H9 (cell line): ENCODE measurements at regions not wholly inside any gene's neighbourhood (a gene's known extent, or its start where the extent isn't known, plus 50 kb on each side); places are given as distances from the start of the nearest gene placed in this dataset.

Experiments used
- DNase-seq: peaks from one replicate; pipeline ENCODE4 v3.0.0-alpha.2; 2017
- H2AFZ ChIP-seq: one replicate; pipeline ENCODE4 v1.6.1; 2013; ENCODE audit warnings: mild to moderate bottlenecking, low read length, control low read depth, moderate library complexity
- H2AK5ac ChIP-seq: 2 replicates; pipeline ENCODE4 v1.6.1; 2013; ENCODE audit warnings: low read length, control low read depth, mixed read lengths; ENCODE audit not compliant: insufficient read length
- H2BK120ac ChIP-seq: one replicate; pipeline ENCODE4 v1.6.1; 2013; ENCODE audit warnings: low read depth, mild to moderate bottlenecking, low read length, control low read depth, inconsistent platforms; ENCODE audit not compliant: poor library complexity, severe bottlenecking
- H2BK12ac ChIP-seq: 2 replicates; pipeline ENCODE4 v1.6.1; 2013; ENCODE audit warnings: low read length, control low read depth, mixed read lengths, low read depth; ENCODE audit not compliant: insufficient read length
- H2BK15ac ChIP-seq: 2 replicates; pipeline ENCODE4 v1.6.1; 2013; ENCODE audit warnings: low read depth, low read length, control low read depth
- H2BK20ac ChIP-seq: one replicate; pipeline ENCODE4 v1.6.1; 2013; ENCODE audit warnings: low read depth, mild to moderate bottlenecking, low read length, control low read depth, inconsistent platforms; ENCODE audit not compliant: poor library complexity, severe bottlenecking
- H2BK5ac ChIP-seq: 2 replicates; pipeline ENCODE4 v1.6.1; 2013; ENCODE audit warnings: low read length, control low read depth, mixed read lengths; ENCODE audit not compliant: insufficient read length
- H3K14ac ChIP-seq: 2 replicates; pipeline ENCODE4 v1.6.1; 2013; ENCODE audit warnings: low read length, control low read depth; ENCODE audit not compliant: insufficient read depth
- H3K18ac ChIP-seq: 2 replicates; pipeline ENCODE4 v1.6.1; 2013; ENCODE audit warnings: low read depth, mild to moderate bottlenecking, mixed read lengths, low read length, control low read depth; ENCODE audit not compliant: insufficient read length
- H3K23ac ChIP-seq: 2 replicates; pipeline ENCODE4 v1.6.1; 2013; ENCODE audit warnings: low read length, control low read depth, mixed read lengths, low read depth; ENCODE audit not compliant: insufficient read length
- H3K23me2 ChIP-seq: 2 replicates; pipeline ENCODE4 v1.6.1; 2013; ENCODE audit warnings: low read depth, mild to moderate bottlenecking, mixed read lengths, low read length, control low read depth; ENCODE audit not compliant: insufficient read length, poor library complexity, severe bottlenecking
- H3K27ac ChIP-seq: 2 replicates; pipeline ENCODE4 v1.5.1; 2013; ENCODE audit warnings: low read length, control low read depth, mixed read lengths, low read depth; ENCODE audit not compliant: insufficient read length
- H3K27me3 ChIP-seq: 2 replicates; pipeline ENCODE4 v1.6.1; 2013; ENCODE audit warnings: low read length, control low read depth, inconsistent platforms; ENCODE audit not compliant: insufficient read depth
- H3K4ac ChIP-seq: 2 replicates; pipeline ENCODE4 v1.6.1; 2013; ENCODE audit warnings: low read depth, mild to moderate bottlenecking, control low read depth, inconsistent platforms, low read length, moderate library complexity
- H3K4me1 ChIP-seq: 2 replicates; pipeline ENCODE4 v1.6.1; 2013; ENCODE audit warnings: low read length, control low read depth, inconsistent platforms; ENCODE audit not compliant: insufficient read depth
- H3K4me2 ChIP-seq: 2 replicates; pipeline ENCODE4 v1.6.1; 2013; ENCODE audit warnings: low read length, control low read depth, mixed read lengths; ENCODE audit not compliant: insufficient read length, insufficient read depth
- H3K56ac ChIP-seq: 2 replicates; pipeline ENCODE4 v1.6.1; 2013; ENCODE audit warnings: low read depth, mild to moderate bottlenecking, mixed read lengths, low read length, control low read depth; ENCODE audit not compliant: insufficient read length
- H3K79me1 ChIP-seq: 2 replicates; pipeline ENCODE4 v1.6.1; 2013; ENCODE audit warnings: low read depth, mild to moderate bottlenecking, moderate library complexity, low read length, control low read depth, inconsistent platforms; ENCODE audit not compliant: insufficient read depth, poor library complexity, severe bottlenecking
- H3K79me2 ChIP-seq: 2 replicates; pipeline ENCODE4 v1.6.1; 2013; ENCODE audit warnings: low read length, control low read depth, inconsistent platforms; ENCODE audit not compliant: insufficient read depth
- H3K9ac ChIP-seq: 2 replicates; pipeline ENCODE4 v1.6.1; 2013; ENCODE audit warnings: low read length, control low read depth, mixed read lengths; ENCODE audit not compliant: insufficient read length; ENCODE audit errors: extremely low read depth
- H3K9me3 ChIP-seq: one replicate; pipeline ENCODE4 v1.6.1; 2013; ENCODE audit warnings: low read depth, low read length, inconsistent platforms; ENCODE audit not compliant: control insufficient read depth
- H3T11ph ChIP-seq: one replicate; pipeline ENCODE4 v1.6.1; 2013; ENCODE audit warnings: mild to moderate bottlenecking, low read length, control low read depth, inconsistent platforms
- H4K20me1 ChIP-seq: one replicate; pipeline ENCODE4 v1.6.1; 2013; ENCODE audit not compliant: control insufficient read depth, insufficient read length, insufficient read depth
- H4K5ac ChIP-seq: 2 replicates; pipeline ENCODE4 v1.6.1; 2013; ENCODE audit warnings: low read depth, mild to moderate bottlenecking, mixed read lengths, low read length, control low read depth; ENCODE audit not compliant: insufficient read length
- H4K8ac ChIP-seq: replicated peaks from 2 replicates; pipeline ENCODE4 v1.6.1; 2013; ENCODE audit warnings: low read length, control low read depth, mixed read lengths, low read depth; ENCODE audit not compliant: insufficient read length
- H4K91ac ChIP-seq: 2 replicates; pipeline ENCODE4 v1.6.1; 2013; ENCODE audit warnings: low read depth, mild to moderate bottlenecking, moderate library complexity, mixed read lengths, low read length, control low read depth; ENCODE audit not compliant: insufficient read length
- H3K27ac Mint-ChIP-seq, 3 experiments: 2 replicates in 2 of 3; 3 replicates in 1 of 3; pipeline ENCODE4 v1.8.0; 2020 to 2021; ENCODE audit warnings: mixed read lengths in 3 of 3, mild to moderate bottlenecking in 1 of 3, moderate library complexity in 1 of 3
- H3K27me3 Mint-ChIP-seq: 2 replicates; pipeline ENCODE4 v1.8.0; 2021; ENCODE audit warnings: low read depth, mild to moderate bottlenecking, moderate library complexity, mixed read lengths
- H3K36me3 Mint-ChIP-seq, 3 experiments: 2 replicates in 2 of 3; 3 replicates in 1 of 3; pipeline ENCODE4 v1.8.0; 2020 to 2021; ENCODE audit warnings: low read depth in 3 of 3, mixed read lengths in 3 of 3; ENCODE audit not compliant: insufficient read depth in 1 of 3
- H3K4me1 Mint-ChIP-seq, 2 experiments: 2 replicates each; pipeline ENCODE4 v1.8.0; 2020; ENCODE audit warnings: mixed read lengths in 2 of 2
- H3K4me3 Mint-ChIP-seq, 2 experiments: 2 replicates in 1 of 2; 3 replicates in 1 of 2; pipeline ENCODE4 v1.8.0; 2020 to 2021; ENCODE audit warnings: mild to moderate bottlenecking in 2 of 2, mixed read lengths in 2 of 2, moderate library complexity in 1 of 2
- H3K9me3 Mint-ChIP-seq, 2 experiments: 2 replicates in 1 of 2; 3 replicates in 1 of 2; pipeline ENCODE4 v1.8.0; 2020; ENCODE audit warnings: mild to moderate bottlenecking in 2 of 2, mixed read lengths in 2 of 2, moderate library complexity in 1 of 2
- WGBS: extraction: QIAGEN DNeasy Blood & Tissue Kit; methylation state at CpG from one replicate; pipeline ENCODE4 v1.1.7; 2013; ENCODE audit warnings: missing lambda C conversion rate, low lambda C conversion rate, mixed read lengths; ENCODE audit not compliant: insufficient read length; ENCODE audit errors: extremely low coverage; 5-methylcytosine and 5-hydroxymethylcytosine counted together
- TF ChIP-seq, protein P1 (sequence below): fragments of 200-600 bp; sonication (generic); conservative IDR thresholded peaks from 3 replicates; pipeline ENCODE4 v1.8.0; 2021; ENCODE audit warnings: antibody characterized with exemption, mild to moderate bottlenecking

DNA sequence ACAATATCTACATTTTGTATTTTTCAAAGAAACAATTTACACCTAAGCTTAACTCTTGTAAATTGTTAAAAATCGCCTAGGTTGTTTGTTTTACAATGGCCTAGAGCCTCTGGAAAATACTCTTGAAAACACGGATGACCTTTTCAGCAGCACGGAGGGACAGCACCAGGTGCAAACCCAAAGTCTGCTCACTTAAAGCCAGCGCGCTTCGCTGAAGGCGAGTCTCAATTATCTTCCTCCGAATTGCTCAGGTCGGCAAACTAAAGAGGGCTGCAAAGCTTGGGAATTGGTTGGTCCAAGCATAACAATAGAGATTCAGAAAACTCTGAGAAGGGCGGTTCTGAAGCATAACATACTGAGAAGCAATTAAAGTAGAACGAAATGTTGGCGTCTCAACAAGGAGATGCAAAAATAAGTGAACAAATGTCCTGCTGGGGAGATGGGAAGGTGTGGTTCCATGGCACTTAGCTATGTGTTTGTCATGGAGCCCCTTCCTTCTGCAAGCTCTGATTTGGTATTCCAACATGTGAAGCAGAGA is 139.9 kb upstream of the PITRM1 start:
- H2AFZ ChIP-seq: no peak overlapping the region
- no peak overlapping the region for H3K18ac ChIP-seq
- no peak overlapping the region for H3K14ac ChIP-seq
- no peaks in the 10 kb centered on the region for H3K9me3 ChIP-seq
- Mint-ChIP-seq H3K27me3 (peaks cover 20% of the 10 kb centered on the region), H3K4me3 (no peak overlapping the region; a peak in 1 of 5 replicates), H3K27ac (no peak overlapping the region; a peak in 1 of 7 replicates), H3K36me3 (no peaks in the 10 kb centered on the region), H3K4me1 (peaks cover 15 to 21% of the 10 kb centered on the region in 2 experiments), H3K9me3 (peaks cover 0 to under 1% of the 10 kb centered on the region in 2 experiments; a peak in 3 of 5 replicates)
- no peaks in the 10 kb centered on the region for H3K79me1 ChIP-seq
- no peaks in the 10 kb centered on the region for H3K79me2 ChIP-seq
- no peak overlapping the region for H3K9ac ChIP-seq
- no peak overlapping the region for H3K4me2 ChIP-seq
- no peak overlapping the region for H3T11ph ChIP-seq
- no peak overlapping the region for H2BK20ac ChIP-seq
- no peak overlapping the region for H3K56ac ChIP-seq
- H3K27me3 ChIP-seq: no peaks in the 10 kb centered on the region; the same call in 1 of the 2 replicates
- H4K8ac ChIP-seq: no peak overlapping the region
- H2BK12ac ChIP-seq: no peak overlapping the region
- DNase-seq: no peak
- H2BK15ac ChIP-seq: no peak overlapping the region
- WGBS: no CpG with 5 or more reads among the region's 12 CpGs
- no peak overlapping the region for H3K23ac ChIP-seq
- no peak overlapping the region for H4K5ac ChIP-seq
- no peak overlapping the region for H2BK120ac ChIP-seq
- no peaks in the 10 kb centered on the region for H3K23me2 ChIP-seq
- no peak overlapping the region for H2BK5ac ChIP-seq
- H3K4ac ChIP-seq: no peak overlapping the region
- no peak overlapping the region for H4K91ac ChIP-seq
- H4K20me1 ChIP-seq: no peaks in the 10 kb centered on the region
- H3K27ac ChIP-seq: no peak overlapping the region
- TF ChIP-seq, protein P1, sequence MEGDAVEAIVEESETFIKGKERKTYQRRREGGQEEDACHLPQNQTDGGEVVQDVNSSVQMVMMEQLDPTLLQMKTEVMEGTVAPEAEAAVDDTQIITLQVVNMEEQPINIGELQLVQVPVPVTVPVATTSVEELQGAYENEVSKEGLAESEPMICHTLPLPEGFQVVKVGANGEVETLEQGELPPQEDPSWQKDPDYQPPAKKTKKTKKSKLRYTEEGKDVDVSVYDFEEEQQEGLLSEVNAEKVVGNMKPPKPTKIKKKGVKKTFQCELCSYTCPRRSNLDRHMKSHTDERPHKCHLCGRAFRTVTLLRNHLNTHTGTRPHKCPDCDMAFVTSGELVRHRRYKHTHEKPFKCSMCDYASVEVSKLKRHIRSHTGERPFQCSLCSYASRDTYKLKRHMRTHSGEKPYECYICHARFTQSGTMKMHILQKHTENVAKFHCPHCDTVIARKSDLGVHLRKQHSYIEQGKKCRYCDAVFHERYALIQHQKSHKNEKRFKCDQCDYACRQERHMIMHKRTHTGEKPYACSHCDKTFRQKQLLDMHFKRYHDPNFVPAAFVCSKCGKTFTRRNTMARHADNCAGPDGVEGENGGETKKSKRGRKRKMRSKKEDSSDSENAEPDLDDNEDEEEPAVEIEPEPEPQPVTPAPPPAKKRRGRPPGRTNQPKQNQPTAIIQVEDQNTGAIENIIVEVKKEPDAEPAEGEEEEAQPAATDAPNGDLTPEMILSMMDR: no peak
- no peak overlapping the region for H2AK5ac ChIP-seq
- no peaks in the 10 kb centered on the region; the same call in 1 of the 2 replicates for H3K4me1 ChIP-seq
